ENCODE measurements at regions not wholly inside any gene's neighbourhood (a gene's known extent, or its start where the extent isn't known, plus 50 kb on each side); places are given as distances from the start of the nearest gene placed in this dataset.

- no peak for TF ChIP-seq POLR2A (IDR thresholded peaks at IDR 0.05; ENCODE audit: low read depth, low read length)
- TF ChIP-seq TAF1 (IDR thresholded peaks at IDR 0.05; ENCODE audit: borderline replicate concordance, low read depth, low read length), result no peak
Measured at GRCh38 chr9:85269811-85270210, 471.9 kb downstream of the AGTPBP1 start.
